ENCODE measurements at regions not wholly inside any gene's neighbourhood (a gene's known extent, or its start where the extent isn't known, plus 50 kb on each side); places are given as distances from the start of the nearest gene placed in this dataset.

GRCh38 chr7:24477398-24478136 lies 95.7 kb upstream of the PALS2 start:
- no peak for TF ChIP-seq CTCF (IDR thresholded peaks at IDR 0.05)
- no peak for TF ChIP-seq EP300 (IDR thresholded peaks at IDR 0.05)
- no peak for TF ChIP-seq POLR2A (IDR thresholded peaks at IDR 0.05)

Data from ovary (tissue), 3 donors.